PFSK-1 (cell line): ENCODE measurements at regions not wholly inside any gene's neighbourhood (a gene's known extent, or its start where the extent isn't known, plus 50 kb on each side); places are given as distances from the start of the nearest gene placed in this dataset.

ENCODE experiments used
- FOXP2 ChIP-seq: optimal IDR thresholded peaks from 2 replicates; pipeline ENCODE3; 2011; ENCODE audit warnings: borderline replicate concordance, control low read depth, inconsistent platforms; ENCODE audit not compliant: insufficient read depth; ENCODE audit errors: extremely low read length, extremely low read depth
- POLR2AphosphoS5 ChIP-seq: IDR thresholded peaks from 2 replicates; pipeline ENCODE4 v1.6.1; 2012; ENCODE audit warnings: low read depth, mild to moderate bottlenecking, control low read depth, low read length, moderate library complexity
- REST ChIP-seq, 2 experiments: IDR thresholded peaks; 2 replicates each; pipeline versions ENCODE4 v1.6.1 to v1.8.0; 2011 to 2012; ENCODE audit warnings: low read depth in 2 of 2, low read length in 2 of 2, control low read depth in 1 of 2, inconsistent platforms in 1 of 2, mild to moderate bottlenecking in 1 of 2, moderate library complexity in 1 of 2; ENCODE audit not compliant: insufficient read depth in 1 of 2
- SIN3A ChIP-seq: IDR thresholded peaks from 2 replicates; pipeline ENCODE4 v1.6.1; 2012; ENCODE audit warnings: mild to moderate bottlenecking, low read length, moderate library complexity, borderline replicate concordance; ENCODE audit not compliant: insufficient read depth
- TAF1 ChIP-seq: IDR thresholded peaks from 2 replicates; pipeline ENCODE4 v1.6.1; 2012; ENCODE audit warnings: low read length, control low read depth, borderline replicate concordance; ENCODE audit not compliant: insufficient read depth

- TF ChIP-seq REST (IDR thresholded peaks at IDR 0.05; ENCODE audit: insufficient read depth in 1 of 2, low read depth in 2 of 2, low read length in 2 of 2) (no peak), TAF1 (no peak), POLR2AphosphoS5 (no peak), SIN3A (no peak), FOXP2 (no peak)
Measured at GRCh38 chr3:103381296-103382079, 946.7 kb downstream of the ZPLD1 start.

- TF ChIP-seq TAF1: no peak
- no peak for TF ChIP-seq SIN3A
- TF ChIP-seq REST (IDR thresholded peaks at IDR 0.05; ENCODE audit: insufficient read depth in 1 of 2, low read depth in 2 of 2, low read length in 2 of 2): no peak
- no peak for TF ChIP-seq FOXP2
Measured at GRCh38 chr3:103385961-103386656, 951.3 kb downstream of the ZPLD1 start.

- no peak for TF ChIP-seq TAF1
Measured at GRCh38 chr3:103388214-103388613, 953.4 kb downstream of the ZPLD1 start.

GRCh38 chr3:103389356-103389755 lies 954.5 kb downstream of the ZPLD1 start:
- TF ChIP-seq POLR2AphosphoS5 (no peak), FOXP2 (no peak), SIN3A (no peak), TAF1 (no peak), REST (IDR thresholded peaks at IDR 0.05; ENCODE audit: insufficient read depth in 1 of 2, low read depth in 2 of 2, low read length in 2 of 2) (no peak)

GRCh38 chr3:103393395-103394186 lies 958.8 kb downstream of the ZPLD1 start:
- no peak for TF ChIP-seq TAF1
- TF ChIP-seq REST (IDR thresholded peaks at IDR 0.05; ENCODE audit: insufficient read depth in 1 of 2, low read depth in 2 of 2, low read length in 2 of 2): no peak
- TF ChIP-seq POLR2AphosphoS5: no peak
- no peak for TF ChIP-seq FOXP2
